NCI-H748 treated with DMSO at 0.1 percent for 48 hours (cell line): ENCODE measurements at regions not wholly inside any gene's neighbourhood (a gene's known extent, or its start where the extent isn't known, plus 50 kb on each side); places are given as distances from the start of the nearest gene placed in this dataset.
"Not testable (repeated sequence)": the region's sequence is repeated elsewhere in the genome, so short reads cannot be mapped to it uniquely, and the experiment has no call there.

Experiments used
- DNase-seq: peaks from one replicate; lab custom pipeline; 2025; lab: John Stamatoyannopoulos, UW

DNA sequence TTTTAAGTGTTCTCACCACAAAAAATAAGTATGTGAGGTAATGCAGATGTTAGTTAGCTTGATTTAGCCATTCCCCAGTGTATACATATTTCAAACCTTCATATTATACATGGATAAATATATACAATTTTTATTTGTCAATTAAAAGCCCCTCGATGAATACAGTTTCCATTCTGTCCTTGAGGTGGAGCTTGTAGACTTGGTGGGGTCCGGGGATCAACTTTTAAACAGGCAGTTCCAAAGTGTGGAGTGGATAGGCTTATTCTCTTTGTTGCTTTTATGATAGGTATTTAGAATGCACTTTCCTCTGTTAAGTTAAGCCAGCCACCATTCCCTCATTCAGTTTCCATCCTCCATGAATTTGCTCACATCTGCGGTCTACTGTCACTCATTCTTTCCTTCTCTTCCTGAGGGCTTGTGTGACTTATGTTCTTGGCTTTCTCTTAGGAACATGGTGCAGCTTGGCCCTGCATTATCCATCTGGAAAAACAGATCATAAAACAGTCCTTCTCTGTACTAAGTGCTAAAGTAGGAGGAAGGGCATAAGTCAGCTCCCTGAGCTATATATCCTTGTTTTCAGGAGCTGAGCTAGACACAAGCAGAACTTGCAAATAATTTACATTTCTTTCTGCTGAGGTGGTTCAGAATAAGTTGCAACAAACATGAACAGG is 149.1 kb downstream of the NFKBIZ start:
- no peak for DNase-seq

DNA sequence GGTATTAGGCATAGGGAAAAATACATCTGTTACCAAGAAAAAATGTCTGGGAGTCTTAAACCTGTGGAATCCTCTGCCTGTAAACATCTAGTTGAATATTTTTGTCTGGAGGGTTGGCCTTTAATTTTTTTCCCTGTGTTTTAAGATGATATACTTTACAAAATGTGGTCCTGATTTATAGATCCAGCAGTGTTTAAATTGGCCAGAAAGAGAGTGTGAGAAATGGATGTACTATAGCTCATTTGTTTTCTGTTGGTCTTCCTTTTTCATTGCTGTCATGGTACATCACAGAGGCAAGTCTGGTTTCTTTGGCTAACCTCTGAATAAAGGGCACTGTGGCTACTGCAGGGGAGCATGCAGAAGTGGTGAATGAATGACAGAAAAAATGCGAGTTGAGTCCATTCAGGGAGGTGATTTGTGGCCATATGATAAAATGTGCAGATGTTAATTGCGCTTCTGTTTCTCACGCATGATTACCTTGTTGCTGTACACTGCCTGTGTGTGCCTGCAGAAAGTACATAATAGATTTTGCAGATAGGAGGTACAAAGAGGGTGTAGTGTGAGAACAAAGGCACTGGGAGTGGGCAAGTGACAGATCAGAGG is 150.0 kb downstream of the NFKBIZ start:
- DNase-seq: no peak

GRCh38 chr3:102000620-102001209 is 151.4 kb downstream of the NFKBIZ start:
- DNase-seq: no peak

GRCh38 chr3:102002056-102002455 is 152.7 kb downstream of the NFKBIZ start:
- DNase-seq: no peak

- DNase-seq: no peak
These were observed 155.2 kb downstream of the NFKBIZ start for GRCh38 chr3:102004561-102004960.

DNA sequence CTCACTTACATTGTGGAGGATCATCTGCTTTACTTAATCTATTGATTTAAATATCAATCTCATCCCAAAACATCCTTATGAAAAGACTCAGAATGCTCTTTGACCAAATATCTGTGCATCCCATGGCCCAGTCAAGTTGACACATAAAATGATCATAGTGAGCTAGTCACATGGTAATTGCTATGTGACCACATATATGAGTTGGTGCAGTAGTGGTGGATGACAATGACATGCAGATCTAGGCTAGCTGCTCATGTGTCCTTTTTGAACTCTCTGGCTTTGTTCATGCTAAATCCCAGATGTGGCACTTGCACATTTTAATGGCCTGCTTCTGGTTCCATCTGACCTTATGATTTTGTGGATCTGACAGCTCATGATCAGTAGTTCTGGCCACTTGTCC is 156.2 kb downstream of the NFKBIZ start:
- no peak for DNase-seq

DNA sequence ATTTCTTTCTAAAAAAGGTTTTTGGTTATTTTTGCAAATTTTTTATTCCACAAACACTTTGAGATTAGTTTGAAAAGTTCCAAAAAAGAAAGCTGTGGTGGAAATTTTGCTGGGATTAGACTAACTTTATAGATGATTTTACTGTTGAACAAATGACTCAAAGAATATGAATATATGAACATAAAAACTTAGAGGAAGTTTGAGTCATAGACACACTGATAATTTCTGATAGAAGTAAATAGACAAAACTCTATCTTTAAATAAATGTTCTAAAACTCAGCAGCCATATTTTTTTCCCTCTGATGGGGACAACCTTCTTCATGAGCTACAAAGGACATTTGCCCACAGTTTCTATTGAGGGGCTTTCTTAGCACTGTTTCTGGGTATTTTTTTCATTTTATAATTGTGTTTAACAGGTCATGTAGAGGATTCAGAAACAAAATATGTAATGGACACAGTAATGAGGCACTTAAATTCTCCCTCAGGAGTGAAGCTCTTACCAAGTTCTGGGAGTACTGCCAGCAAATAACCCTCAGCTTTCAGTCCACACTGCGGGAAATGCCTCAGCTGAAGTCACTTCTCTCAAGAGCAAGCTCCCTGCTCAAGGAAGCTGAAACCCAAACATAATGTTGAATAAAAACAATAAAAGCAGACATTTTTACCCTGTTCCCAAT is 157.6 kb downstream of the NFKBIZ start:
- DNase-seq: no peak

GRCh38 chr3:102008436-102008835 is 159.1 kb downstream of the NFKBIZ start:
- DNase-seq: not testable (repeated sequence)

DNA sequence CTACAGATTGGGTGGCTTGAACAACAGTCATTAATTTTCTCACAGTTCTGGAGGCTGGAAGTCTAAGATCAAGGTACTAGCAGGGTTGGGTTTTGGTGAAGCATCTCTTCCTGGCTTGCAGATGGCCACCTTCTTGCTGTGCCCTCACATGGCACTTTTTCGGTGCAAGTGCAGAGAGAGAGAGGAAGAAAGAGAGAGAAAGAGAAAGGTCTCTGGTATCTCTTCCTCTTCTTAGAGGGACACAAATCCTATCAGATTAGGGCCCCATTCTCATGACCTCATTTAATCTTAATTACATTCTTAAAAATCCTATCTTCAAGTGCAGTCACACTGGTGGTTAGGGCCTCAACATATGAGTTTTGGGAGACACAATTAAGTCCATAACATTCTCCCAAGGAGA is 167.1 kb downstream of the NFKBIZ start:
- DNase-seq: no peak

DNA sequence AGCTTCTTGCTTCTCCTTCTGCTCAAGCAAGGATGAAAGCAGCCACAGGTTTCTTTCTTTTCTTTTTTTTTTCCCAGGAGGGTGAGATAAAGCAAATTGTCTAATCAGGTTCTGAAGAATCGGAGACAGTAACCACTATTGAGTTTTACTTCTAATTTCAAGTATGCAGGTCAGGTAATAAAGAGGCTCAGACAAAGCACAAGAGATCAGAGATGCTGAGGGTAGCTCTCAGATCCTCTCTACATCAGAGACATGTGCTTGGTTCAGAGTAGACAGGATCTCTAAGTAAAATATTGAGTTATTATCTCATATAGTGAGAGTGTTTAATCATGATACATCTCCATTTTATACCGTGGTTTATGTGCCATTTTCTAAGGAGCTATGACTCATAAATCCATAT is 168.5 kb downstream of the NFKBIZ start:
- no peak for DNase-seq

- no peak for DNase-seq
These were observed 169.2 kb downstream of the NFKBIZ start for GRCh38 chr3:102018551-102018950.

DNA sequence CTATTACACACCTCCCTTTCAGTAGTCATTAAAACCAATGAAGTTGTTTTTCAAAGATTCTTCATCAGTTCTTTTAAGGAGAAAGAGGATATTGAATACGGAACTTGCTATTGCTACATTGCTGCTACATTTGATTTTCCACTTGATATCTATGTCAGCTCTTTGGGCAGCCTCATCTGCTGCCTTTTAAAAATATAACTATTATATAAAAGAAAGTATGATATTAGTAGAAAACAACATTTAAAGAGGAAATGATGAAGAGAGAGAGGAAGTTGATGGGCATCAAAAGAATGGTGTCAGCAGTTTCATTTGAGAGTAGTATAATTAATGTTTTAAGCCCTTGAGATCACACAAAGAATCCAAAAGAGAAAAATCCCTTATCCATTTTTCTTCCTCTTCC is 171.4 kb downstream of the NFKBIZ start:
- no peak for DNase-seq

GRCh38 chr3:102024270-102024904 is 175.1 kb downstream of the NFKBIZ start:
- DNase-seq: no peak

GRCh38 chr3:102025606-102026270 is 176.4 kb downstream of the NFKBIZ start:
- no peak for DNase-seq

GRCh38 chr3:102026656-102027055 is 177.3 kb downstream of the NFKBIZ start:
- no peak for DNase-seq

GRCh38 chr3:102030661-102031060 is 181.3 kb downstream of the NFKBIZ start:
- DNase-seq: no peak

DNA sequence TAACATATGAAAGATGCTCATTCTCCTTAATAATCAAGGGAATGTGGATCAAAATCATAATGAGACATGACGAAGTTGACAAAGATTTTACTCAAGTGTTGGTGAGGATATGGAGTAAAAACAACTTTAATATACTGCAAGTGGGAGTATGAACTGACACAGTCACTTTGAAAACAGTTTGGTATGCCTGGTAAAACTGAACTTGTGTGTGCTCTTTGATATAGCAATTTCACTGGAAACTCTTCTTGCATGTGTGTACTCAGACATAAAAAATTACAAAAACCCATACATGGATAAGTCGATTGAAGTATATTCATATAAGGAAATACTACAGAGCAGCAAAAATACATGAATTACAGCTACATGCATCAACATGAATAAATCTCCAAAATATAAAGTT is 182.5 kb downstream of the NFKBIZ start:
- DNase-seq: no peak

DNA sequence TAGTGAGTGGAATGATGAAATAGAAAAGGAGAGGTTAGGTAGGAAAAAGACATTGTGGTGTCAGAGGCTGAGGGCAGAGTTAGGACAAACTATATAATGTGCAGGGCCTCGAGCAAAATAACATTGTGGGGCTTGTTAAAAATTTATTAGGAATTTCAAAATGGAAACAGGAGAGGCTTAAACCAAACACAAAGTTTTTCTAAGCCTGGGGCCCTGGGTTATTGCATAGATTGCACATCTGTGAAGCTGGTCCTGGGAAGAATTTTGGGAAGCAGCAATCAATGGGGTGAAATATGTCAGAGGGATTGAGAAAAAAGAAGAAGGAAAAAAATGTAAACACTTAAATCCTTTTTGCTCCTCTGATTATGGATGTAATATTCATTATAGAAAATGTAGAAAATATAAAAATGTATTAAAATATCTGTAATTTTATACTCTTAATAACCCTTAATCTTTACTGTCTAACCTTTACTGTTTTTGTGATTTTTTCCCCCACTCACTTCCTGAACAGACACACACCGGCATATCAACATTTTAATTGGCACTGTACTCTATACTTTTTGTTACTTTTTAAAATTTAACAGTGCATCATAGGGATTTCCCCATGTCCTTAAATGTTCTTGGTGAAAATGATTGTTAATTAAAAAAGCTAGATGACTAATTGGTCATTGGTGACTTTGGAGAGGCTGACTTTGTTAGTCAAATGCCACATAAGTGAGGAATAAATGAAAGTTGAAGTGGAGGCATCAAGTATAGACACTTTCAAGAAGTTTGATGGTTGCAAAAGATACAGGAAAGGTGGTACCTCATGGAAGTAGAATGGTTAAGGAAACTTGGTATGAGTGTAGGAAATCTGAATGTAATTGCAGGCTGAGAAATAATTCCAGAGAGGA is 183.4 kb downstream of the NFKBIZ start:
- DNase-seq: no peak

DNA sequence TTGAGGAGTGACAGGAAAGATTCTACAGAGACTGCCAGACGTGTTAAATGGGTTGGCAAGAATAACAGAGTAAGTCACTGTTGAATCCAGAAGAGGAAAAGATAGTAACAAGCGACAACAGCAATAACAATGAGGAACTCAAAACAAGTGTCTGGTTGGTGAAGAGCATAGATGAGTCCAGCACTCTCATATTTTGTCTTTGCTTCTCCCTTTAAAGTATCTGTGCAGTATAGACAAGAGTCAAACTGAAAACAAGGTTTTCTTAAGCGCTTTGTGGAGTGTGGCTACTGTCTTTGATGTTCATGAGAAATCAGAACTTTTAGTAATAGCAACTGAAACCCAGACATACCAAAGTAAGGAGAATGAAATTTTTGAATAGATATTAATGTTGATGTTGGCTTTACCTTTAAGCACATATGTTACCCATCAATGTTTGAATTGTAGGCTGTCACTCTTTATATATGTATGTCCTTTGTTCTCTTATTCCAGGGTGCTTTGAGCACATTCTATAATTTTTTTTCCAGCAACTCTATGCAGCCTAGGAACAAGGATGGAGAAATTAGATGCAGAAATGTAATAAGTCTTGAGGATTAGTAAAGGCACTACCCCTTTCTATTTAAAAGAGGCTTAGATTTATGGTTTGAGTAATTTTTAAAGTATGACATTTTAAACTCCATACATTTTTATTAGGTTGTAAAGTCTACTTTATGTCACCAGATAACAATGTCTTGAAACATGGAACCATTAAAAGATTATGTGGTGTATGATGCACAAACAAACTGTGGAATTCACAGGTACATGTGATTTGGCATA is 185.5 kb downstream of the NFKBIZ start:
- DNase-seq: no peak

DNA sequence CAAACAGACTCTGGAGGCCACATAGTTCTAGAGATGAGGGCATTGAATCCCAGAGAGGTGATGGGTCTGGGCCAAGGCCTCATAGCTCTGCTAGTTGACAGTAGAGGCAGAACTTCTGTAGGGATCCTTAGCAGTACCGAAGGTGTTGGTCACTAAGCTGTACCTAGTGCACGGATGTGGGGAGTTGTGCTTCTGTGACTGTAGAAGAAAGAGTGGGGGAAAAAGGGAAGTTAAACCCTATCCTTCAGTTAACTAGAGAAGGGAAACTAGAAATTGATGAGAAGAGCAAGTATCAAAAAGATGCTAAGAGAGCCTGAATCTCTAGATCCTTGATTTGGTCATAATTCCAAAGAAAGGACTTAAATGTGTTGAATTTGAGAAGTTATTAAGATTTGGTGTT is 186.7 kb downstream of the NFKBIZ start:
- DNase-seq: no peak
